Upper lobe of left lung (tissue), 6 donors: ENCODE measurements at regions not wholly inside any gene's neighbourhood (a gene's known extent, or its start where the extent isn't known, plus 50 kb on each side); places are given as distances from the start of the nearest gene placed in this dataset.

ENCODE experiments used
- ATAC-seq, 2 donors: fragments of 200-7000 bp; cut with Tn5 transposase; one replicate each; pipeline ENCODE4 v1.9.1; 2022; ENCODE audit warnings: mild to moderate bottlenecking in 2 of 2, moderate library complexity in 2 of 2; ENCODE audit not compliant: low FRiP score in 2 of 2
- DNase-seq, 2 donors: peaks; one replicate each; pipeline ENCODE4 v3.0.0-alpha.2; 2019 to 2020
- H3K27ac ChIP-seq, 4 donors: fragments of 200-600 bp; sonication (generic); one replicate each; pipeline ENCODE4 v1.5.1; 2016 to 2019
- H3K27me3 ChIP-seq, 4 donors: fragments of 200-600 bp; sonication (generic); one replicate each; pipeline ENCODE4 v1.5.1; 2017 to 2019
- H3K36me3 ChIP-seq, 4 donors: fragments of 200-600 bp; sonication (generic); one replicate each; pipeline ENCODE4 v1.5.1; 2016 to 2019
- H3K4me1 ChIP-seq, 4 donors: fragments of 200-600 bp; sonication (generic); one replicate each; pipeline ENCODE4 v1.5.1; 2018 to 2019
- H3K4me3 ChIP-seq, 4 donors: fragments of 200-600 bp; sonication (generic); one replicate each; pipeline ENCODE4 v1.5.1; 2017 to 2019; ENCODE audit warnings: mild to moderate bottlenecking in 2 of 4, moderate library complexity in 1 of 4
- H3K9me3 ChIP-seq, 4 donors: fragments of 200-600 bp; sonication (generic); one replicate each; pipeline ENCODE4 v1.5.1; 2018 to 2019
- EP300 ChIP-seq, 4 donors: sonication (generic); formaldehyde crosslinking; IDR thresholded peaks; one replicate each; pipeline ENCODE4 v1.5.1; 2017; ENCODE audit warnings: antibody characterized with exemption in 4 of 4, control low read depth in 2 of 4
- POLR2A ChIP-seq, 4 donors: fragments of 450-650 bp; IDR thresholded peaks; one replicate each; pipeline ENCODE4 v1.5.1; 2016 to 2017; ENCODE audit warnings: antibody characterized with exemption in 4 of 4, mild to moderate bottlenecking in 2 of 4
- POLR2AphosphoS5 ChIP-seq, 2 donors: sonication (generic); formaldehyde crosslinking; IDR thresholded peaks; one replicate each; pipeline ENCODE4 v1.5.1; 2017; ENCODE audit warnings: antibody characterized with exemption in 2 of 2
- whole genome bisulfite sequencing, 2 donors: methylation state at CpG; one replicate each; pipeline ENCODE4 v1.1.5; 2017 to 2018; 5-methylcytosine and 5-hydroxymethylcytosine counted together
- TF ChIP-seq, protein P1 (sequence below), 6 experiments: fragments of 450-650 bp in 4 of 6; fragments of 200-600 bp in 2 of 6; sonication (generic) in 2 of 6; IDR thresholded peaks; one replicate each; pipeline ENCODE4 v1.5.1; 2016 to 2019; ENCODE audit warnings: antibody characterized with exemption in 6 of 6
- donor health status: DM: no; HTN: no; CAD: no; lungs with moderate emphysema.
- donor health status: DM: no; HTN: yes; CAD: no; lungs with severe emphysema.

- no peak for ATAC-seq
- 89 to 95% methylated on average over 12 to 13 of the region's 13 CpGs for WGBS, 2 donors
These were observed 72.9 kb upstream of the ZNF516 start for GRCh38 chr18:76567835-76568445.

DNA sequence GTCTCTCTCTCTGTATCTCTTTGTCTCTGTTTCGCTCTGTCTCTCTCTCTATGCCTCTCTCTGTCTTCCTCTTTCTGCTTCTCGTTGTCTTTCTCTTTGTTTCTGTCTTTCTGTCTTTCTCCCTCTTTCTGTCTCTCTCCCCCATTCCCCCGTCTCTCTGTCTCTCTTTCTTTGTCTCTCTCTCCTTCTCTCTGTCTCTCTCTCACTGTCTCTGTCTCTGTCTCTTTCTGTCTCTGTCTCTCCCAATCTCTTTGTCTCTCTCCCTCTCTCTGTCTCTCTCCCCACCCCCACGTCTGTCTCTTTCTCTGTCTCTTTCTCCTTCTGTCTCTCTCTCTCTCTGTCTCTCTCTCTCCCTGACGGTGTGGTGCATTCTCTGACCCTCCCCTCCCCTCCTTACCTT, 71.9 kb upstream of the ZNF516 start:
- Histone ChIP-seq H3K9me3 (no peaks in the 10 kb centered on the region), H3K36me3 (no peaks in the 10 kb centered on the region), H3K27me3 (no peaks in the 10 kb centered on the region), H3K27ac (peak overlapping the region in 2 of 4 donors; percentile 74 to 90), H3K4me3 (no peak overlapping the region), H3K4me1 (peaks cover 10 to 25% (median 17%) of the 10 kb centered on the region in 4 donors)
- DNase-seq: no peak
- TF ChIP-seq, protein P1, sequence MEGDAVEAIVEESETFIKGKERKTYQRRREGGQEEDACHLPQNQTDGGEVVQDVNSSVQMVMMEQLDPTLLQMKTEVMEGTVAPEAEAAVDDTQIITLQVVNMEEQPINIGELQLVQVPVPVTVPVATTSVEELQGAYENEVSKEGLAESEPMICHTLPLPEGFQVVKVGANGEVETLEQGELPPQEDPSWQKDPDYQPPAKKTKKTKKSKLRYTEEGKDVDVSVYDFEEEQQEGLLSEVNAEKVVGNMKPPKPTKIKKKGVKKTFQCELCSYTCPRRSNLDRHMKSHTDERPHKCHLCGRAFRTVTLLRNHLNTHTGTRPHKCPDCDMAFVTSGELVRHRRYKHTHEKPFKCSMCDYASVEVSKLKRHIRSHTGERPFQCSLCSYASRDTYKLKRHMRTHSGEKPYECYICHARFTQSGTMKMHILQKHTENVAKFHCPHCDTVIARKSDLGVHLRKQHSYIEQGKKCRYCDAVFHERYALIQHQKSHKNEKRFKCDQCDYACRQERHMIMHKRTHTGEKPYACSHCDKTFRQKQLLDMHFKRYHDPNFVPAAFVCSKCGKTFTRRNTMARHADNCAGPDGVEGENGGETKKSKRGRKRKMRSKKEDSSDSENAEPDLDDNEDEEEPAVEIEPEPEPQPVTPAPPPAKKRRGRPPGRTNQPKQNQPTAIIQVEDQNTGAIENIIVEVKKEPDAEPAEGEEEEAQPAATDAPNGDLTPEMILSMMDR (IDR thresholded peaks at IDR 0.05): no peak
- TF ChIP-seq EP300 (IDR thresholded peaks at IDR 0.05): no peak
- TF ChIP-seq POLR2A (IDR thresholded peaks at IDR 0.05): no peak
- no peak for ATAC-seq
- WGBS, 2 donors: 78 to 79% methylated on average over 5 of the region's 5 CpGs

More at GRCh38 chr18:76567835-76568445, 72.9 kb upstream of the ZNF516 start:
- DNase-seq: no peak
- no peaks in the 10 kb centered on the region for H3K36me3 ChIP-seq
- no peaks in the 10 kb centered on the region for H3K27me3 ChIP-seq
- peak overlapping the region in 2 of 4 donors; percentile 26 to 74 for H3K27ac ChIP-seq
- TF ChIP-seq, protein P1 (IDR thresholded peaks at IDR 0.05): no peak
- H3K9me3 ChIP-seq: no peaks in the 10 kb centered on the region
- H3K4me1 ChIP-seq: peaks cover 10 to 28% (median 17%) of the 10 kb centered on the region in 4 donors
- no peak overlapping the region for H3K4me3 ChIP-seq

DNA sequence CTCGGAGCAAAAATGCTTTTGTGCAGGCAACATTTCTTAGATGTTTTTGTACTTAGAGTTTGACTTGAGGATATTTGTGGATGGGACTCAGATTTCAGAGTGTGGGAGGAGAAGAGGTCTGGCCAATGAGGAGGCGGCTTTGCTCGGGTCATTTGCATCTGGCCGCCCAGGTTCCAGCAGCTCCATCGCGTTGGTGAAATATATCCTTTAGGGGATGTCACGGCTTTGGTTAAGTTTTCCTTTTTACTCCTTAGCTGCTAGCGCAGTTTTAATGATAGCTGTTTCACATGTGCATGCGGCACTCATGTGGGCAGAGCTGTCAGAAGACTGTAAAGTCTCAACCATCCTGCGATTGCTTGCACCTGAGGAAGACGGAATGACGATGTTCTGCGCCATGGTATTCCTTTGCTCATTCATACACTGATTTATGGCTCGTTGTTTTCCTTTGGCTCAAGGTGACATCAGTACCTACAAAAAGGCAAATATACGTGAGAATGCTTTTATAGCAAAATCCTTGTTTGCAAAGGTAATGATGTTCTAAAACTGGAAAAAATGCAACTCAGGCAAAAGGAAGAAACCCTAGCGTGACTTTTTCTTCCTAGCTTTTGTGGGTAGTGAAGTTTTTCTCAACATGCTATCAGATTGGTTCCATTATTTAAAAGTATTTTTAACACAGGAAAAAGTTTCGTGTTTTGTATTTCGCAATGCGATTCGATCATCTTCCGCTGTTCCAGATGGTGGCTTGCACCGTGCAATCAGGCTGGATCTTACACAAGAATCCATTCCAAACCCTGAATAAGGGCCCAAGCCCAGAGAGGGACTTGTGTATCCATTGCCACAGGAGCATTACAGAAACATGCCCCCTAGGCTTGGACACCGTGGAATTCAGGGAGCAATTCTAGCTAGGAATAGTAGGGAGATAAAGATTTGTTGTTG, 70.5 kb upstream of the ZNF516 start:
- Histone ChIP-seq H3K27me3 (no peaks in the 10 kb centered on the region), H3K4me3 (peak overlapping the region in 3 of 4 donors; percentile 26 to 34 (median 32))
- no peak for TF ChIP-seq POLR2A (IDR thresholded peaks at IDR 0.05)
- peak; percentile 67 to 72 for TF ChIP-seq POLR2AphosphoS5 (IDR thresholded peaks at IDR 0.05)
- TF ChIP-seq, protein P1 (IDR thresholded peaks at IDR 0.05): no peak

DNA sequence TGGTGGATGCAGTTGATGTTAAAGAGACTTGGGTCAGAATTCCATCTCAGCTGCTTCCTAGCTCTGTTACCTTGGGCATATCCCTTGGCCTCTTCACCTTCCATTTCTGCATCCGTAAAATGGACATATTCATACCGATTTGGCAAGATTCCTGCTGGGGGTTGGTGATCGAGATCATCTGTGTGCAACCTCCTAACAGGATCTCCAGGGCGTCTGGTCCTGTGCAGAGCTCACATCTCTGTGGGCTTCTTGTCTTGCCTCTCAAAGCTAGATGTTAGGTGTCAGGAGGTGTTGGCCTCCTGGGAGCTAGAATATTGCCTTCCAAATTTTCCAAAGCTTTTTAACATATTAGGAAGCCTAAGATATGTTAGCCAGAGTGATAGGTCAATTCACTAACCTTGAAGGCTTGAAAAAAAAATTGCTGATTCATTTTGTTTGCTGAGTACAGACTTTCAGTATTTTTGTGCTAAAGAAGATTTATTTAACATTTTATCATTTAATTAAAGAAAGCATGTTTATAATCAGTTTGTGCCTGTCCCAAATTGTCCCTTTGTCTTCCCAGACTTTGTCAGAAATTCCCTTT, 69.7 kb upstream of the ZNF516 start:
- H3K4me3 ChIP-seq: peak overlapping the region in 3 of 4 donors; percentile 26 to 34 (median 32)
- TF ChIP-seq POLR2AphosphoS5 (IDR thresholded peaks at IDR 0.05) (no peak), EP300 (IDR thresholded peaks at IDR 0.05) (no peak), POLR2A (IDR thresholded peaks at IDR 0.05) (no peak)
- TF ChIP-seq, protein P1 (IDR thresholded peaks at IDR 0.05): no peak
- H3K27ac ChIP-seq: peak overlapping the region; percentile 40 to 90 (median 76)
- ATAC-seq (no peak), DNase-seq (no peak)
- H3K9me3 ChIP-seq: no peaks in the 10 kb centered on the region
- no peaks in the 10 kb centered on the region for H3K27me3 ChIP-seq
- H3K4me1 ChIP-seq: peaks cover 10 to 25% (median 17%) of the 10 kb centered on the region in 4 donors
- whole genome bisulfite sequencing, 2 donors: 35 to 47% methylated on average over 4 of the region's 4 CpGs
- H3K36me3 ChIP-seq: no peaks in the 10 kb centered on the region

More for the DNA sequence above, 70.5 kb upstream of the ZNF516 start:
- DNase-seq: peak in 1 of 2 donors; percentile 91
- no peaks in the 10 kb centered on the region for H3K9me3 ChIP-seq
- no peaks in the 10 kb centered on the region for H3K36me3 ChIP-seq
- peaks cover 10 to 25% (median 17%) of the 10 kb centered on the region in 4 donors for H3K4me1 ChIP-seq
- WGBS, 2 donors: 16 to 24% methylated on average over 23 of the region's 23 CpGs
- peak; percentile 89 to 96 for ATAC-seq
- H3K27ac ChIP-seq: peak overlapping the region; percentile 40 to 90 (median 76)
